H1 (cell line): ENCODE measurements at regions not wholly inside any gene's neighbourhood (a gene's known extent, or its start where the extent isn't known, plus 50 kb on each side); places are given as distances from the start of the nearest gene placed in this dataset.

Source experiments
- CTCF ChIA-PET: fragments of 300-600 bp; sonication (Branson Sonifier 250); formaldehyde crosslinking; loops from one replicate; lab custom pipeline; 2021; ENCODE audit not compliant: partially characterized antibody; lab: Charles Lee
- POLR2A ChIA-PET: fragments of 300-600 bp; sonication (Branson Sonifier 250); formaldehyde crosslinking; loops from one replicate; lab custom pipeline; 2021; ENCODE audit warnings: inconsistent platforms; ENCODE audit not compliant: partially characterized antibody; lab: Charles Lee
- DNase-seq, 2 experiments: peaks; one replicate each; pipeline versions ENCODE4 v3.0.0 to v3.0.0-alpha.2; 2010 to 2022; ENCODE audit warnings: low spot score in 2 of 2, low read depth in 1 of 2, mixed read lengths in 1 of 2
- FAIRE-seq: peaks from 2 replicates; lab custom pipeline; 2011; peaks lifted over from hg19 to GRCh38; lab: Jason Lieb, UNC
- H2AFZ ChIP-seq: 2 replicates; pipeline ENCODE4 v1.8.1; 2012; ENCODE audit warnings: low read length, inconsistent platforms
- H2AK5ac ChIP-seq: 2 replicates; pipeline ENCODE4 v1.6.1; 2013; ENCODE audit warnings: low read depth, low read length
- H2BK120ac ChIP-seq: replicated peaks from 2 replicates; pipeline ENCODE3; 2013; ENCODE audit warnings: low read depth, low read length, inconsistent platforms
- H2BK12ac ChIP-seq: 2 replicates; pipeline ENCODE4 v1.6.1; 2013; ENCODE audit warnings: low read depth, low read length
- H2BK15ac ChIP-seq: 2 replicates; pipeline ENCODE4 v1.6.1; 2013; ENCODE audit warnings: low read length
- H2BK20ac ChIP-seq: 2 replicates; pipeline ENCODE4 v1.6.1; 2013; ENCODE audit warnings: low read length
- H2BK5ac ChIP-seq: 2 replicates; pipeline ENCODE4 v1.6.1; 2013; ENCODE audit warnings: low read depth, low read length
- H3K14ac ChIP-seq: 2 replicates; pipeline ENCODE4 v1.6.1; 2013; ENCODE audit warnings: inconsistent platforms; ENCODE audit not compliant: insufficient read length
- H3K18ac ChIP-seq: 2 replicates; pipeline ENCODE4 v1.6.1; 2013; ENCODE audit warnings: low read length; ENCODE audit errors: extremely low read depth
- H3K23ac ChIP-seq: 2 replicates; pipeline ENCODE4 v1.6.1; 2013; ENCODE audit warnings: inconsistent platforms; ENCODE audit not compliant: insufficient read length
- H3K23me2 ChIP-seq: 2 replicates; pipeline ENCODE4 v1.6.1; 2013; ENCODE audit warnings: low read depth, low read length
- H3K27ac ChIP-seq: 2 replicates; pipeline ENCODE4 v1.6.1; 2011; ENCODE audit warnings: low read depth, low read length, inconsistent platforms
- H3K27me3 ChIP-seq, 4 experiments: replicated peaks in 1 of 4; 1 replicate in 1 of 4; 2 replicates in 3 of 4; pipeline versions ENCODE4 v1.6.1 to v1.8.1; 2011 to 2013; ENCODE audit warnings: low read length in 3 of 4, mild to moderate bottlenecking in 3 of 4, inconsistent platforms in 2 of 4, mixed read lengths in 2 of 4, moderate library complexity in 1 of 4; ENCODE audit not compliant: control insufficient read depth in 3 of 4, insufficient read depth in 3 of 4; ENCODE audit errors: extremely low read depth in 1 of 4
- H3K36me3 ChIP-seq, 4 experiments: 2 replicates each; pipeline versions ENCODE4 v1.6.1 to v1.8.1; 2011 to 2013; ENCODE audit warnings: mild to moderate bottlenecking in 4 of 4, low read length in 3 of 4, moderate library complexity in 2 of 4, control low read depth in 1 of 4, inconsistent platforms in 1 of 4; ENCODE audit not compliant: insufficient read depth in 4 of 4, control insufficient read depth in 2 of 4
- H3K4ac ChIP-seq: replicated peaks from 2 replicates; pipeline ENCODE3; 2013; ENCODE audit warnings: low read length, low read depth, mixed read lengths, inconsistent platforms; ENCODE audit not compliant: insufficient read length
- H3K4me1 ChIP-seq, 4 experiments: replicated peaks in 1 of 4; 1 replicate in 1 of 4; 2 replicates in 3 of 4; pipeline versions ENCODE4 v1.6.1 to v1.8.1; 2011 to 2013; ENCODE audit warnings: low read length in 3 of 4, inconsistent platforms in 2 of 4, mixed read lengths in 1 of 4; ENCODE audit not compliant: insufficient read depth in 4 of 4, control insufficient read depth in 3 of 4
- H3K4me2 ChIP-seq, 2 experiments: 2 replicates each; pipeline versions ENCODE4 v1.6.1 to v1.8.1; 2011 to 2013; ENCODE audit warnings: low read depth in 2 of 2, low read length in 2 of 2, control low read depth in 1 of 2, inconsistent platforms in 1 of 2, mild to moderate bottlenecking in 1 of 2; ENCODE audit not compliant: insufficient read depth in 1 of 2
- H3K4me3 ChIP-seq, 4 experiments: fragments of 200-600, 300-600 bp in 1 of 4; sonication (generic), shearing (Covaris generic), sonication (Bioruptor Twin) in 1 of 4; 2 replicates each; pipeline versions ENCODE4 v1.5.1 to v1.8.1; 2011 to 2016; ENCODE audit warnings: low read length in 4 of 4, low read depth in 3 of 4, control low read depth in 2 of 4, inconsistent platforms in 2 of 4, mild to moderate bottlenecking in 2 of 4, mixed read lengths in 1 of 4, moderate library complexity in 1 of 4; ENCODE audit not compliant: insufficient read depth in 2 of 4; ENCODE audit errors: extremely low read depth in 1 of 4
- H3K56ac ChIP-seq: replicated peaks from 2 replicates; pipeline ENCODE3; 2013; ENCODE audit warnings: low read depth, mild to moderate bottlenecking, mixed read lengths, low read length, inconsistent platforms; ENCODE audit not compliant: insufficient read length
- H3K79me1 ChIP-seq: 2 replicates; pipeline ENCODE4 v1.6.1; 2013; ENCODE audit warnings: low read depth, low read length, control low read depth
- H3K79me2 ChIP-seq, 2 experiments: 2 replicates each; pipeline versions ENCODE4 v1.6.1 to v1.8.1; 2012 to 2013; ENCODE audit warnings: low read length in 2 of 2, mild to moderate bottlenecking in 2 of 2, inconsistent platforms in 1 of 2; ENCODE audit not compliant: insufficient read depth in 2 of 2, control insufficient read depth in 1 of 2
- H3K9ac ChIP-seq, 4 experiments: replicated peaks in 1 of 4; 1 replicate in 1 of 4; 2 replicates in 3 of 4; pipeline versions ENCODE4 v1.6.1 to v1.8.1; 2011 to 2013; ENCODE audit warnings: low read depth in 3 of 4, low read length in 3 of 4, control low read depth in 2 of 4, mild to moderate bottlenecking in 2 of 4, moderate library complexity in 2 of 4, inconsistent platforms in 1 of 4; ENCODE audit errors: extremely low read depth in 1 of 4
- H3K9me3 ChIP-seq, 2 experiments: 2 replicates each; pipeline versions ENCODE4 v1.6.1 to v1.8.1; 2012 to 2013; ENCODE audit warnings: mild to moderate bottlenecking in 2 of 2, moderate library complexity in 2 of 2, control low read depth in 1 of 2, inconsistent platforms in 1 of 2, low read depth in 1 of 2, low read length in 1 of 2, mixed read lengths in 1 of 2; ENCODE audit not compliant: insufficient read depth in 2 of 2
- H4K20me1 ChIP-seq, 2 experiments: replicated peaks in 1 of 2; 2 replicates each; pipeline versions ENCODE3 to v1.8.1; 2011 to 2013; ENCODE audit warnings: inconsistent platforms in 2 of 2, low read length in 2 of 2, mild to moderate bottlenecking in 1 of 2; ENCODE audit not compliant: insufficient read depth in 2 of 2, control insufficient read depth in 1 of 2
- H4K5ac ChIP-seq: 2 replicates; pipeline ENCODE4 v1.6.1; 2013; ENCODE audit warnings: low read length, low read depth, mixed read lengths, inconsistent platforms; ENCODE audit not compliant: insufficient read length
- H4K8ac ChIP-seq: 2 replicates; pipeline ENCODE4 v1.8.0; 2013; ENCODE audit warnings: mild to moderate bottlenecking, moderate library complexity, low read length, inconsistent platforms; ENCODE audit not compliant: insufficient read depth; ENCODE audit errors: extremely low read depth
- H4K91ac ChIP-seq: replicated peaks from 2 replicates; pipeline ENCODE3; 2013; ENCODE audit warnings: low read length, mixed read lengths, inconsistent platforms; ENCODE audit not compliant: insufficient read length
- ASH2L ChIP-seq: fragments of 200-600, 300-600 bp; sonication (generic); IDR thresholded peaks from one replicate; pipeline ENCODE4 v1.7.1; 2017; ENCODE audit warnings: low read length
- CBX8 ChIP-seq: fragments of 300-800, 300-1000 bp; sonication (generic); IDR thresholded peaks from 2 replicates; pipeline ENCODE4 v1.7.1; 2016; ENCODE audit warnings: low read depth, low read length, borderline replicate concordance
- CEBPB ChIP-seq: IDR thresholded peaks from 2 replicates; pipeline ENCODE4 v1.6.1; 2012; ENCODE audit warnings: low read depth, low read length
- CHD1 ChIP-seq: IDR thresholded peaks from 2 replicates; pipeline ENCODE4 v1.6.1; 2012; ENCODE audit warnings: low read depth, low read length, improper control_type of control experiment
- CREB1 ChIP-seq: IDR thresholded peaks from 2 replicates; pipeline ENCODE4 v1.6.1; 2012; ENCODE audit warnings: inconsistent platforms
- JUN ChIP-seq: IDR thresholded peaks from 2 replicates; pipeline ENCODE4 v1.6.1; 2011; ENCODE audit warnings: low read depth, mild to moderate bottlenecking, improper control_type of control experiment, low read length
- POLR2AphosphoS5 ChIP-seq: IDR thresholded peaks from 2 replicates; pipeline ENCODE4 v1.6.1; 2011; ENCODE audit warnings: low read depth, low read length
- RFX5 ChIP-seq: IDR thresholded peaks from 2 replicates; pipeline ENCODE4 v1.6.1; 2011; ENCODE audit warnings: low read depth, low read length, improper control_type of control experiment, borderline replicate concordance
- SIX5 ChIP-seq: IDR thresholded peaks from 2 replicates; pipeline ENCODE4 v1.6.1; 2011; ENCODE audit warnings: mild to moderate bottlenecking, low read depth, low read length
- SRF ChIP-seq: IDR thresholded peaks from 2 replicates; pipeline ENCODE4 v1.6.1; 2011; ENCODE audit warnings: mild to moderate bottlenecking, low read depth, low read length, moderate library complexity
- TEAD4 ChIP-seq: IDR thresholded peaks from 2 replicates; pipeline ENCODE4 v1.6.1; 2012; ENCODE audit warnings: low read depth, low read length, inconsistent platforms, mixed read lengths
- WGBS, 2 experiments: shearing (Covaris generic) in 1 of 2; methylation state at CpG; one replicate each; pipeline versions ENCODE4 v1.1.6 to v1.1.7; 2013 to 2015; ENCODE audit warnings: low lambda C conversion rate in 2 of 2, mixed read lengths in 2 of 2, inconsistent platforms in 1 of 2, low coverage in 1 of 2, missing lambda C conversion rate in 1 of 2; ENCODE audit not compliant: insufficient replicate concordance in 2 of 2, insufficient coverage in 1 of 2, insufficient read length in 1 of 2; ENCODE audit errors: extremely low coverage in 1 of 2, missing lambda C conversion rate in 1 of 2; 5-methylcytosine and 5-hydroxymethylcytosine counted together

- Histone ChIP-seq H3K36me3 (no peaks in the 10 kb centered on the region), H3K4ac (no peak overlapping the region), H3K27ac (no peak overlapping the region), H4K91ac (no peak overlapping the region), H3K14ac (no peak overlapping the region), H4K20me1 (no peaks in the 10 kb centered on the region), H2BK12ac (no peak overlapping the region), H3K4me3 (no peak overlapping the region), H3K9me3 (no peaks in the 10 kb centered on the region), H2AFZ (no peak overlapping the region), H3K79me2 (no peaks in the 10 kb centered on the region), H3K23ac (no peak overlapping the region), H2AK5ac (no peak overlapping the region), H3K18ac (no peak overlapping the region), H3K23me2 (no peaks in the 10 kb centered on the region), H3K56ac (no peak overlapping the region), H4K5ac (no peak overlapping the region), H2BK5ac (no peak overlapping the region), H3K79me1 (no peaks in the 10 kb centered on the region), H2BK15ac (no peak overlapping the region), H3K27me3 (no peaks in the 10 kb centered on the region), H2BK20ac (no peak overlapping the region)
- FAIRE-seq (no peak), DNase-seq (no peak)
- POLR2A ChIA-PET: interaction anchor here (0.6 kb wide), 1 partner anchor 1843 kb away, joined by 4 read pairs; no protein-coding TSS in a partner anchor
- 88% methylated on average over 15 of the region's 17 CpGs; no CpG with 5 or more reads in 1 of the 2 experiments for WGBS, 2 experiments
- TF ChIP-seq SRF (no peak), TEAD4 (no peak), JUN (no peak), CREB1 (no peak), CEBPB (no peak), CBX8 (no peak), RFX5 (no peak), POLR2AphosphoS5 (no peak), SIX5 (no peak), ASH2L (no peak), CHD1 (no peak)
- TF ChIP-seq, all 59 proteins: peak for 0
- CTCF ChIA-PET: no interaction called here
- Histone ChIP-seq H4K8ac (no peak overlapping the region), H2BK120ac (no peak overlapping the region), H3K4me1 (peaks cover 0 to 14% (median 2%) of the 10 kb centered on the region in 4 experiments; a peak in 4 of 7 replicates), H3K9ac (no peak overlapping the region; a peak in 1 of 7 replicates), H3K4me2 (no peak overlapping the region)
Measured at GRCh38 chr14:101362529-101363260, 198.6 kb upstream of the DIO3 start.
